H9 (cell line): ENCODE measurements at regions not wholly inside any gene's neighbourhood (a gene's known extent, or its start where the extent isn't known, plus 50 kb on each side); places are given as distances from the start of the nearest gene placed in this dataset.

ENCODE experiments used
- DNase-seq: peaks from one replicate; pipeline ENCODE4 v3.0.0-alpha.2; 2017
- H2AFZ ChIP-seq: one replicate; pipeline ENCODE4 v1.6.1; 2013; ENCODE audit warnings: mild to moderate bottlenecking, low read length, control low read depth, moderate library complexity
- H2AK5ac ChIP-seq: 2 replicates; pipeline ENCODE4 v1.6.1; 2013; ENCODE audit warnings: low read length, control low read depth, mixed read lengths; ENCODE audit not compliant: insufficient read length
- H2BK120ac ChIP-seq: one replicate; pipeline ENCODE4 v1.6.1; 2013; ENCODE audit warnings: low read depth, mild to moderate bottlenecking, low read length, control low read depth, inconsistent platforms; ENCODE audit not compliant: poor library complexity, severe bottlenecking
- H2BK12ac ChIP-seq: 2 replicates; pipeline ENCODE4 v1.6.1; 2013; ENCODE audit warnings: low read length, control low read depth, mixed read lengths, low read depth; ENCODE audit not compliant: insufficient read length
- H2BK15ac ChIP-seq: 2 replicates; pipeline ENCODE4 v1.6.1; 2013; ENCODE audit warnings: low read depth, low read length, control low read depth
- H2BK20ac ChIP-seq: one replicate; pipeline ENCODE4 v1.6.1; 2013; ENCODE audit warnings: low read depth, mild to moderate bottlenecking, low read length, control low read depth, inconsistent platforms; ENCODE audit not compliant: poor library complexity, severe bottlenecking
- H2BK5ac ChIP-seq: 2 replicates; pipeline ENCODE4 v1.6.1; 2013; ENCODE audit warnings: low read length, control low read depth, mixed read lengths; ENCODE audit not compliant: insufficient read length
- H3K14ac ChIP-seq: 2 replicates; pipeline ENCODE4 v1.6.1; 2013; ENCODE audit warnings: low read length, control low read depth; ENCODE audit not compliant: insufficient read depth
- H3K18ac ChIP-seq: 2 replicates; pipeline ENCODE4 v1.6.1; 2013; ENCODE audit warnings: low read depth, mild to moderate bottlenecking, mixed read lengths, low read length, control low read depth; ENCODE audit not compliant: insufficient read length
- H3K23ac ChIP-seq: 2 replicates; pipeline ENCODE4 v1.6.1; 2013; ENCODE audit warnings: low read length, control low read depth, mixed read lengths, low read depth; ENCODE audit not compliant: insufficient read length
- H3K23me2 ChIP-seq: 2 replicates; pipeline ENCODE4 v1.6.1; 2013; ENCODE audit warnings: low read depth, mild to moderate bottlenecking, mixed read lengths, low read length, control low read depth; ENCODE audit not compliant: insufficient read length, poor library complexity, severe bottlenecking
- H3K27ac ChIP-seq: 2 replicates; pipeline ENCODE4 v1.5.1; 2013; ENCODE audit warnings: low read length, control low read depth, mixed read lengths, low read depth; ENCODE audit not compliant: insufficient read length
- H3K27me3 ChIP-seq: 2 replicates; pipeline ENCODE4 v1.6.1; 2013; ENCODE audit warnings: low read length, control low read depth, inconsistent platforms; ENCODE audit not compliant: insufficient read depth
- H3K4ac ChIP-seq: 2 replicates; pipeline ENCODE4 v1.6.1; 2013; ENCODE audit warnings: low read depth, mild to moderate bottlenecking, control low read depth, inconsistent platforms, low read length, moderate library complexity
- H3K4me1 ChIP-seq: 2 replicates; pipeline ENCODE4 v1.6.1; 2013; ENCODE audit warnings: low read length, control low read depth, inconsistent platforms; ENCODE audit not compliant: insufficient read depth
- H3K4me2 ChIP-seq: 2 replicates; pipeline ENCODE4 v1.6.1; 2013; ENCODE audit warnings: low read length, control low read depth, mixed read lengths; ENCODE audit not compliant: insufficient read length, insufficient read depth
- H3K56ac ChIP-seq: 2 replicates; pipeline ENCODE4 v1.6.1; 2013; ENCODE audit warnings: low read depth, mild to moderate bottlenecking, mixed read lengths, low read length, control low read depth; ENCODE audit not compliant: insufficient read length
- H3K79me1 ChIP-seq: 2 replicates; pipeline ENCODE4 v1.6.1; 2013; ENCODE audit warnings: low read depth, mild to moderate bottlenecking, moderate library complexity, low read length, control low read depth, inconsistent platforms; ENCODE audit not compliant: insufficient read depth, poor library complexity, severe bottlenecking
- H3K79me2 ChIP-seq: 2 replicates; pipeline ENCODE4 v1.6.1; 2013; ENCODE audit warnings: low read length, control low read depth, inconsistent platforms; ENCODE audit not compliant: insufficient read depth
- H3K9ac ChIP-seq: 2 replicates; pipeline ENCODE4 v1.6.1; 2013; ENCODE audit warnings: low read length, control low read depth, mixed read lengths; ENCODE audit not compliant: insufficient read length; ENCODE audit errors: extremely low read depth
- H3K9me3 ChIP-seq: one replicate; pipeline ENCODE4 v1.6.1; 2013; ENCODE audit warnings: low read depth, low read length, inconsistent platforms; ENCODE audit not compliant: control insufficient read depth
- H3T11ph ChIP-seq: one replicate; pipeline ENCODE4 v1.6.1; 2013; ENCODE audit warnings: mild to moderate bottlenecking, low read length, control low read depth, inconsistent platforms
- H4K20me1 ChIP-seq: one replicate; pipeline ENCODE4 v1.6.1; 2013; ENCODE audit not compliant: control insufficient read depth, insufficient read length, insufficient read depth
- H4K5ac ChIP-seq: 2 replicates; pipeline ENCODE4 v1.6.1; 2013; ENCODE audit warnings: low read depth, mild to moderate bottlenecking, mixed read lengths, low read length, control low read depth; ENCODE audit not compliant: insufficient read length
- H4K8ac ChIP-seq: replicated peaks from 2 replicates; pipeline ENCODE4 v1.6.1; 2013; ENCODE audit warnings: low read length, control low read depth, mixed read lengths, low read depth; ENCODE audit not compliant: insufficient read length
- H4K91ac ChIP-seq: 2 replicates; pipeline ENCODE4 v1.6.1; 2013; ENCODE audit warnings: low read depth, mild to moderate bottlenecking, moderate library complexity, mixed read lengths, low read length, control low read depth; ENCODE audit not compliant: insufficient read length
- H3K27ac Mint-ChIP-seq, 3 experiments: 2 replicates in 2 of 3; 3 replicates in 1 of 3; pipeline ENCODE4 v1.8.0; 2020 to 2021; ENCODE audit warnings: mixed read lengths in 3 of 3, mild to moderate bottlenecking in 1 of 3, moderate library complexity in 1 of 3
- H3K27me3 Mint-ChIP-seq: 2 replicates; pipeline ENCODE4 v1.8.0; 2021; ENCODE audit warnings: low read depth, mild to moderate bottlenecking, moderate library complexity, mixed read lengths
- H3K36me3 Mint-ChIP-seq, 3 experiments: 2 replicates in 2 of 3; 3 replicates in 1 of 3; pipeline ENCODE4 v1.8.0; 2020 to 2021; ENCODE audit warnings: low read depth in 3 of 3, mixed read lengths in 3 of 3; ENCODE audit not compliant: insufficient read depth in 1 of 3
- H3K4me1 Mint-ChIP-seq, 2 experiments: 2 replicates each; pipeline ENCODE4 v1.8.0; 2020; ENCODE audit warnings: mixed read lengths in 2 of 2
- H3K4me3 Mint-ChIP-seq, 2 experiments: 2 replicates in 1 of 2; 3 replicates in 1 of 2; pipeline ENCODE4 v1.8.0; 2020 to 2021; ENCODE audit warnings: mild to moderate bottlenecking in 2 of 2, mixed read lengths in 2 of 2, moderate library complexity in 1 of 2
- H3K9me3 Mint-ChIP-seq, 2 experiments: 2 replicates in 1 of 2; 3 replicates in 1 of 2; pipeline ENCODE4 v1.8.0; 2020; ENCODE audit warnings: mild to moderate bottlenecking in 2 of 2, mixed read lengths in 2 of 2, moderate library complexity in 1 of 2
- WGBS: extraction: QIAGEN DNeasy Blood & Tissue Kit; methylation state at CpG from one replicate; pipeline ENCODE4 v1.1.7; 2013; ENCODE audit warnings: missing lambda C conversion rate, low lambda C conversion rate, mixed read lengths; ENCODE audit not compliant: insufficient read length; ENCODE audit errors: extremely low coverage; 5-methylcytosine and 5-hydroxymethylcytosine counted together
- TF ChIP-seq, protein P1 (sequence below): fragments of 200-600 bp; sonication (generic); conservative IDR thresholded peaks from 3 replicates; pipeline ENCODE4 v1.8.0; 2021; ENCODE audit warnings: antibody characterized with exemption, mild to moderate bottlenecking

DNA sequence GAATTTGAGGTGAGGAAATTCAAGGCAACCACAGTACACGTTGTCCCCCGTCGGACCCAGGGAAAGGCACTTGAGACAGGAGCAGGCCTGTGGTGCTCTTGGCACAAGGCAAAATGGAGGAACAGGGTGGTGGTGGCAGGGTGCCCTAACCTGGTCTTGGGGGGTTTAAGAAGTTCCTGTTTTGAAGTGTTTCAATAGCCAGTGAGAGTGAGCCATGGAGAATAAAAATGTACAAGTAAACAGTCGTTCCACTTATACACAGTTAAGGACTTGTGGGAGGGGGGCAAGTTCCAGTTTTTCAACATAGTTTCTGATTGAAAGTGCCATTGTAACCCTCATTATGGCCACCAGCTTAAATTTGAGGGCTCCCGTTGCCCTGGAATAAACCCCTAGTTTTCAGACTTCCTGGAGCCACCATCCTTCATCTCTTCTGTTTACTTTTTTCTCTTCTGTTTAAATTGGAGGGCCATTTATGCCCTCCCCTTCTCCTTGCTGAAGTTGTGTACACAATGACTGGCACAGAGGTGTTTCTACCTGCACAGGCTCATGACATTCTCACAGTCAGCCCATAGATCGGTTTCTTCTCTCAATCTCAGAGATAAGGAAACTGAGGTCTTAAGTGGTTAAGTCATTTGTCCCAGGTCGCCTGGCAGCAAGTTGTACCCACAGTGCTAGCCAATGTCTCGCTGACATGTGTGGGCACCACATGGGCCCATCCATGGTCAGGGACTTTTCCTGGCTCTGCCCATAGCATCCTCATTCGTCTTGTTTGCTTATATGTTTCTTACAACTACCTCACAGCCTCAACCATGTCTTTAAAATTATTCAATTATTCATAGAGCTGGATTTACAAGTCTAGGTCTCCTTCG, 66.0 kb upstream of the ST3GAL5 start:
- Histone ChIP-seq H3T11ph (no peak overlapping the region), H3K79me2 (no peaks in the 10 kb centered on the region), H3K4me1 (peaks cover 4% of the 10 kb centered on the region; the same call in 1 of the 2 replicates), H3K4ac (no peak overlapping the region), H4K91ac (no peak overlapping the region), H3K27me3 (no peaks in the 10 kb centered on the region; the same call in 1 of the 2 replicates), H3K56ac (no peak overlapping the region), H2BK120ac (no peak overlapping the region), H4K5ac (no peak overlapping the region), H3K27ac (no peak overlapping the region), H3K23ac (no peak overlapping the region), H3K23me2 (no peaks in the 10 kb centered on the region), H4K20me1 (no peaks in the 10 kb centered on the region), H2BK12ac (no peak overlapping the region), H3K18ac (no peak overlapping the region), H2AK5ac (no peak overlapping the region), H3K9ac (no peak overlapping the region), H3K79me1 (no peaks in the 10 kb centered on the region), H3K14ac (no peak overlapping the region), H2BK15ac (no peak overlapping the region), H3K9me3 (no peaks in the 10 kb centered on the region), H3K4me2 (no peak overlapping the region), H4K8ac (no peak overlapping the region), H2AFZ (no peak overlapping the region), H2BK5ac (no peak overlapping the region), H2BK20ac (no peak overlapping the region)
- Mint-ChIP-seq H3K27me3 (peaks cover 3% of the 10 kb centered on the region; the same call in 1 of the 2 replicates), H3K27ac (peak overlapping the region in 1 of 3 experiments; percentile 50; a peak in 2 of 7 replicates), H3K36me3 (no peaks in the 10 kb centered on the region), H3K4me1 (peaks cover 13 to 17% of the 10 kb centered on the region in 2 experiments), H3K9me3 (no peaks in the 10 kb centered on the region; a peak in 1 of 5 replicates), H3K4me3 (no peak overlapping the region)
- TF ChIP-seq, protein P1, sequence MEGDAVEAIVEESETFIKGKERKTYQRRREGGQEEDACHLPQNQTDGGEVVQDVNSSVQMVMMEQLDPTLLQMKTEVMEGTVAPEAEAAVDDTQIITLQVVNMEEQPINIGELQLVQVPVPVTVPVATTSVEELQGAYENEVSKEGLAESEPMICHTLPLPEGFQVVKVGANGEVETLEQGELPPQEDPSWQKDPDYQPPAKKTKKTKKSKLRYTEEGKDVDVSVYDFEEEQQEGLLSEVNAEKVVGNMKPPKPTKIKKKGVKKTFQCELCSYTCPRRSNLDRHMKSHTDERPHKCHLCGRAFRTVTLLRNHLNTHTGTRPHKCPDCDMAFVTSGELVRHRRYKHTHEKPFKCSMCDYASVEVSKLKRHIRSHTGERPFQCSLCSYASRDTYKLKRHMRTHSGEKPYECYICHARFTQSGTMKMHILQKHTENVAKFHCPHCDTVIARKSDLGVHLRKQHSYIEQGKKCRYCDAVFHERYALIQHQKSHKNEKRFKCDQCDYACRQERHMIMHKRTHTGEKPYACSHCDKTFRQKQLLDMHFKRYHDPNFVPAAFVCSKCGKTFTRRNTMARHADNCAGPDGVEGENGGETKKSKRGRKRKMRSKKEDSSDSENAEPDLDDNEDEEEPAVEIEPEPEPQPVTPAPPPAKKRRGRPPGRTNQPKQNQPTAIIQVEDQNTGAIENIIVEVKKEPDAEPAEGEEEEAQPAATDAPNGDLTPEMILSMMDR = no peak
- no peak for DNase-seq
- WGBS = no CpG with 5 or more reads among the region's 10 CpGs
